ENCODE measurements at regions not wholly inside any gene's neighbourhood (a gene's known extent, or its start where the extent isn't known, plus 50 kb on each side); places are given as distances from the start of the nearest gene placed in this dataset.

DNA sequence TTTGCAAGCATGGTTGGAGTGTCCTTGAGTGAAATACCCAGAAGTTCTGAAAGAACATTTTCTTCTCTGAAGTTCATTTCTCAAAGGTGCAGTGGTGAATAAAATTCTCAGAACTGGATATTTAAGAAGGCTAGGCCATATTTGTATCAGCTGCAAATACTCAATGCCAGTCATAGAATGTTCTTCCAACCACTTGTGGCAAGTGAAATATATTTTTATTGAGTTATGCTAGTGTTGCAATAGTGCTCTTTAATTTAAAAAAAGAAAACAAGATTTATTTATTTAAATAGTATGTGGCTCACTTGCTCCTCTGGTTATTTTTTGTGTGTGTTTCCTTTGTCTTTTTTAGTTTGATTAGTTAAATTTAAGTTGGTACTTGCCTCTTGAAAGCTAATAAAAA lies 64.5 kb downstream of the PALS2 start:
- TF ChIP-seq CTCF (IDR thresholded peaks at IDR 0.05; ENCODE audit: poor library complexity) (no peak), EZH2 (IDR thresholded peaks at IDR 0.05; ENCODE audit: borderline replicate concordance) (no peak)

All from hepatocyte (in vitro differentiated cells).